Kidney (tissue), 13 donors: ENCODE measurements at regions not wholly inside any gene's neighbourhood (a gene's known extent, or its start where the extent isn't known, plus 50 kb on each side); places are given as distances from the start of the nearest gene placed in this dataset.

Experiments used
- DNase-seq, 5 donors: peaks; one replicate each; pipeline ENCODE4 v3.0.0-alpha.2; 2013 to 2020
- FAIRE-seq: peaks from 2 replicates; lab custom pipeline; 2012; peaks lifted over from hg19 to GRCh38; lab: Jason Lieb, UNC
- H3K27ac ChIP-seq, 2 donors: one replicate each; pipeline ENCODE4 v1.7.0; 2013; ENCODE audit warnings: low read depth in 2 of 2, low read length in 2 of 2, inconsistent platforms in 1 of 2
- H3K27me3 ChIP-seq: one replicate; pipeline ENCODE4 v1.7.1; 2013; ENCODE audit warnings: low read length, inconsistent platforms; ENCODE audit not compliant: control insufficient read depth, insufficient read depth
- H3K36me3 ChIP-seq, 3 donors: one replicate each; pipeline versions ENCODE4 v1.7.0 to v1.7.1; 2013; ENCODE audit warnings: low read length in 3 of 3, control low read depth in 1 of 3, inconsistent platforms in 1 of 3; ENCODE audit not compliant: insufficient read depth in 3 of 3, control insufficient read depth in 2 of 3
- H3K4me1 ChIP-seq, 3 donors: one replicate each; pipeline versions ENCODE4 v1.7.0 to v1.7.1; 2013; ENCODE audit warnings: low read length in 3 of 3, inconsistent platforms in 1 of 3, low read depth in 1 of 3; ENCODE audit not compliant: control insufficient read depth in 2 of 3, insufficient read depth in 2 of 3
- H3K4me3 ChIP-seq, 3 donors: one replicate each; pipeline versions ENCODE4 v1.7.0 to v1.8.1; 2013; ENCODE audit warnings: low read length in 3 of 3, control low read depth in 1 of 3, inconsistent platforms in 1 of 3
- H3K9ac ChIP-seq, 3 donors: one replicate each; pipeline versions ENCODE4 v1.7.0 to v1.7.1; 2013; ENCODE audit warnings: low read length in 3 of 3, control low read depth in 1 of 3, inconsistent platforms in 1 of 3
- H3K9me3 ChIP-seq, 3 donors: one replicate each; pipeline versions ENCODE4 v1.7.0 to v1.7.1; 2013; ENCODE audit warnings: low read length in 3 of 3, control low read depth in 1 of 3, inconsistent platforms in 1 of 3; ENCODE audit not compliant: control insufficient read depth in 2 of 3, insufficient read depth in 1 of 3
- CTCF ChIP-seq: IDR thresholded peaks from 3 replicates; pipeline ENCODE4 v1.5.1; 2012; ENCODE audit warnings: mild to moderate bottlenecking, moderate library complexity, borderline replicate concordance; ENCODE audit not compliant: insufficient read depth; ENCODE audit errors: extremely low read depth
- intact Hi-C: fragments of 100-400 bp; cut with DNase I; formaldehyde crosslinking; loops from one replicate; pipeline ENCODE4 v1.11.1; 2022
- donor health status: control.
- donor health status: control.
- donor health status: control.
- donor health status: control.
- donor health status: control.
- donor health status: DM: yes; HTN: yes; CAD: no.
- donor health status: Normal renal cell carcinoma (clear cell type).

GRCh38 chr10:132993271-132994184 lies 51.2 kb upstream of the CFAP46 start:
- Histone ChIP-seq H3K27ac (no peak overlapping the region), H3K36me3 (no peaks in the 10 kb centered on the region), H3K4me3 (peak overlapping the region in 1 of 3 donors; percentile 47), H3K27me3 (no peaks in the 10 kb centered on the region), H3K9me3 (no peaks in the 10 kb centered on the region), H3K9ac (no peak overlapping the region), H3K4me1 (no peaks in the 10 kb centered on the region)
- FAIRE-seq = no peak
- TF ChIP-seq CTCF = no peak
- intact Hi-C loops = no loop called here
- peak in 1 of 5 donors; percentile 57 for DNase-seq

GRCh38 chr10:132992433-132993215 lies 50.3 kb upstream of the CFAP46 start:
- intact Hi-C loops = no loop called here
- H3K9ac ChIP-seq = no peak overlapping the region
- DNase-seq (peak in 1 of 5 donors; percentile 68), FAIRE-seq (no peak)
- no peak for TF ChIP-seq CTCF
- H3K27ac ChIP-seq = no peak overlapping the region
- H3K4me3 ChIP-seq = no peak overlapping the region
- no peaks in the 10 kb centered on the region for H3K4me1 ChIP-seq
- H3K36me3 ChIP-seq = no peaks in the 10 kb centered on the region
- H3K9me3 ChIP-seq = no peaks in the 10 kb centered on the region
- no peaks in the 10 kb centered on the region for H3K27me3 ChIP-seq
